ENCODE measurements at regions not wholly inside any gene's neighbourhood (a gene's known extent, or its start where the extent isn't known, plus 50 kb on each side); places are given as distances from the start of the nearest gene placed in this dataset.
A peak's percentile ranks its signal among the peaks of the same experiment; 100 is the strongest.

GRCh38 chr1:163610486-163610885 lies 288.7 kb downstream of the NUF2 start:
- H3K9me3 Mint-ChIP-seq: no peaks in the 10 kb centered on the region
- CTCF ChIA-PET: no interaction called here

GRCh38 chr1:163614361-163614760 lies 292.6 kb downstream of the NUF2 start:
- no peak for DNase-seq (ENCODE audit: low spot score)
- Mint-ChIP-seq H3K27ac (peak overlapping the region; percentile 8; the same call in 1 of the 2 replicates), H3K4me1 (peaks cover 51% of the 10 kb centered on the region), H3K9me3 (peaks cover 4% of the 10 kb centered on the region; the same call in 1 of the 2 replicates), H3K27me3 (ENCODE audit: low read depth) (no peaks in the 10 kb centered on the region), H3K36me3 (no peaks in the 10 kb centered on the region), H3K4me3 (no peak overlapping the region)
- ChIA-PET CTCF (interaction anchor here (1.0 kb wide), 1 partner anchor 260 kb away, joined by 3 read pairs; no protein-coding TSS in a partner anchor), POLR2A (no interaction called here)
- TF ChIP-seq MXD4 (CRISPR knock-in tag; IDR thresholded peaks at IDR 0.05; ENCODE audit: borderline replicate concordance) (no peak), SP1 (CRISPR knock-in tag; conservative IDR thresholded peaks at IDR 0.05) (no peak), TCF7 (CRISPR knock-in tag; IDR thresholded peaks at IDR 0.05; ENCODE audit: low read depth) (no peak), AFF4 (CRISPR knock-in tag; IDR thresholded peaks at IDR 0.05; ENCODE audit: borderline replicate concordance) (no peak), E2F1 (CRISPR knock-in tag; IDR thresholded peaks at IDR 0.05) (no peak), ZNF219 (CRISPR knock-in tag; IDR thresholded peaks at IDR 0.05; ENCODE audit: borderline replicate concordance) (no peak), SMAD3 (CRISPR knock-in tag; IDR thresholded peaks at IDR 0.05; ENCODE audit: borderline replicate concordance) (no peak), ZNF396 (CRISPR knock-in tag; IDR thresholded peaks at IDR 0.05; ENCODE audit: borderline replicate concordance) (no peak), ARID4B (CRISPR knock-in tag; IDR thresholded peaks at IDR 0.05; ENCODE audit: borderline replicate concordance) (no peak), SOX15 (CRISPR knock-in tag; IDR thresholded peaks at IDR 0.05) (no peak), CBFB (CRISPR knock-in tag; IDR thresholded peaks at IDR 0.05; ENCODE audit: low read depth) (no peak), CREM (CRISPR knock-in tag; IDR thresholded peaks at IDR 0.05) (no peak), NR3C1 (CRISPR knock-in tag; conservative IDR thresholded peaks at IDR 0.05; ENCODE audit: low read depth) (no peak), ATF6 (CRISPR knock-in tag; IDR thresholded peaks at IDR 0.05) (no peak), ATF1 (CRISPR knock-in tag; IDR thresholded peaks at IDR 0.05) (no peak), ZNF317 (CRISPR knock-in tag; IDR thresholded peaks at IDR 0.05; ENCODE audit: borderline replicate concordance, low read depth) (no peak), ZBTB43 (CRISPR knock-in tag; IDR thresholded peaks at IDR 0.05) (no peak), ERG (CRISPR knock-in tag; IDR thresholded peaks at IDR 0.05) (no peak)
- ATAC-seq: peak; percentile 26; the same call in 1 of the 2 replicates

More at GRCh38 chr1:163610486-163610885, 288.7 kb downstream of the NUF2 start:
- DNase-seq (ENCODE audit: low spot score) (no peak), ATAC-seq (peak; percentile 38)
- no peak overlapping the region for H3K27ac Mint-ChIP-seq
- no peaks in the 10 kb centered on the region for H3K36me3 Mint-ChIP-seq
- TF ChIP-seq NFE2L1 (CRISPR knock-in tag; IDR thresholded peaks at IDR 0.05): no peak
- no peaks in the 10 kb centered on the region for H3K27me3 Mint-ChIP-seq (ENCODE audit: low read depth)
- POLR2A ChIA-PET: no interaction called here
- peaks cover 53% of the 10 kb centered on the region for H3K4me1 Mint-ChIP-seq
- H3K4me3 Mint-ChIP-seq: no peak overlapping the region

Data from WTC11 (cell line).